ENCODE measurements at regions not wholly inside any gene's neighbourhood (a gene's known extent, or its start where the extent isn't known, plus 50 kb on each side); places are given as distances from the start of the nearest gene placed in this dataset.

DNA sequence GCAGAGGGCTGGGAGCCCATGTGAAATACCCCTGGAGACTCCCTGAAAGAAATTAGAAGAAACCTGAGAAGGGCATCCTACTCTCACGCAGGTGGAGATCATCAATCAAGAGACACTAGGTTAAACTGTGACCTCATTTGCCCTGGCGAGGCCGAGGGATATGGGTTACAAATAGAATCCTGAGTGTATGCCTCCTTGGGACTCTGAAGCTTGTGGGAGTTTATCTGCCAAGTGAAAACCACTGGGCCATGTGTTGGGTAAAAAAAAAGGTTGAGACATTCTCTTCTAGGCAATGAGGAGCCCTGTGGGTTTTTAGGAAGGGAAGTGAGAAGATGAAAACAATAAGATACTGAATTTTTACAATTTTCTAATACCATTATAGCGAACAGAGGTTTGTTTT, 160.7 kb upstream of the ARID2 start:
- Mint-ChIP-seq H3K36me3 (ENCODE audit: low read depth) (no peaks in the 10 kb centered on the region), H3K27me3 (peaks cover 4% of the 10 kb centered on the region), H3K4me3 (no peak overlapping the region), H3K27ac (no peak overlapping the region), H3K9me3 (no peaks in the 10 kb centered on the region), H3K4me1 (ENCODE audit: low read depth) (no peaks in the 10 kb centered on the region)

DNA sequence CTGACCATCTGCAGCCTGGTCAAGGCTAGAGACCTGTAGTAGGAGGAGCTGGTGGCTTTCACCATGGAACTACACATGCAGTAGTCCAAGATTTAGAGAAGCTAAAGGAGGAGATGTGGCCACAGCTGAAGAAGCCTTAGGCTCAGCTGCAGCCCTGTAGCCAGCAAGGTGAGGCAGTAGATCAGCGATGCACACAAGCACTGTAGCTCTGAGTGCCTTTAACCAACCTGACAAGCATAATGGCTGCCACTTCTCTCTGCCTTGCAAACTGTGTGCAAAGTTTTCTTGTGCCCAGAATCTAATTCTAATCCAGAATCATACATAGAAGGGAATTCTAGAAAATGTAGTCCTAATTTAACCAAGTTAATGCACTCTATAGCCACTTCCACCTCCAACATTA, 159.0 kb upstream of the ARID2 start:
- H3K4me1 Mint-ChIP-seq (ENCODE audit: low read depth), result no peaks in the 10 kb centered on the region
- H3K36me3 Mint-ChIP-seq (ENCODE audit: low read depth), result no peaks in the 10 kb centered on the region
- H3K4me3 Mint-ChIP-seq, result no peak overlapping the region
- H3K9me3 Mint-ChIP-seq, result no peaks in the 10 kb centered on the region
- H3K27me3 Mint-ChIP-seq, result peaks cover 4% of the 10 kb centered on the region
- no peak overlapping the region for H3K27ac Mint-ChIP-seq

DNA sequence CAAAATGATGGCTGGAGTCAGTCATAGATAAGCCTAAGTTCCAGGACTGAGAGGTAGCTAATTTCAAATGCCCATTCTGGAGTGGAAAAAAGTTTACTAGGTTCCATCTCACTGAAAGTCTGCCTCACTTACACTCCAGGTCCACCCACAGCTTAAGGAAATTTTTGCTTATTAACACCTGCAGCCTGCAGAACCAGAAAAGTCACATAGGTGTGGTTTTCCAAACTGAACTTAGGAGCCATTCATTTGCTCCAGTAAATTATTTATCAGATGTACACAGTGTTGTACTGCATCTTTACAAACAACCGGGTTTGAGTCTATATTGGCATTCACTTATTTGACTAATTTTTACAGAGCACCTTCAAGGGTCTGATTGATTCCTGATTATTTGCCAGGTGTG, 157.4 kb upstream of the ARID2 start:
- Mint-ChIP-seq H3K9me3 (no peaks in the 10 kb centered on the region), H3K36me3 (ENCODE audit: low read depth) (no peaks in the 10 kb centered on the region), H3K27ac (no peak overlapping the region), H3K4me3 (no peak overlapping the region), H3K27me3 (no peaks in the 10 kb centered on the region), H3K4me1 (ENCODE audit: low read depth) (peaks cover 11% of the 10 kb centered on the region)

DNA sequence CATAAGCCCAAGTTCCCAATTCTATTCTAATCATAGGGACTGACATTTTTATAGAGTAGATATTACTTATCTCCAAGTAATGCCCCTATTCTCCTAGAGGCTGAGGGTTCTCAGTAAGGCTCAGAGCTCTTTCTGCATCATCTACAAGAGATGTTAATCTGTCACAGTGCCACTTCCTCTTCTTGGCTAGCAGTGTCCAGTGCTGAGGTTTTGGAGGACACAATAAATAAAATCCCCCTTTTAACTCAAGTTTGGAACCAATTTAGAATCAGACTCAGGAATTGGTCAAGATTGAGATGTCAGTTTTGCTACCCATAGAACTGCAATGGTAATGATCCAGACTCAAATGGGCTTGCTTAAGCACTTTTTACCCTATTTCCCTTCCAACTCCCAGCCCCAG, 154.1 kb upstream of the ARID2 start:
- Mint-ChIP-seq H3K4me3 (no peak overlapping the region), H3K9me3 (no peaks in the 10 kb centered on the region), H3K27ac (no peak overlapping the region), H3K27me3 (no peaks in the 10 kb centered on the region), H3K36me3 (ENCODE audit: low read depth) (no peaks in the 10 kb centered on the region), H3K4me1 (ENCODE audit: low read depth) (peaks cover 11% of the 10 kb centered on the region)

DNA sequence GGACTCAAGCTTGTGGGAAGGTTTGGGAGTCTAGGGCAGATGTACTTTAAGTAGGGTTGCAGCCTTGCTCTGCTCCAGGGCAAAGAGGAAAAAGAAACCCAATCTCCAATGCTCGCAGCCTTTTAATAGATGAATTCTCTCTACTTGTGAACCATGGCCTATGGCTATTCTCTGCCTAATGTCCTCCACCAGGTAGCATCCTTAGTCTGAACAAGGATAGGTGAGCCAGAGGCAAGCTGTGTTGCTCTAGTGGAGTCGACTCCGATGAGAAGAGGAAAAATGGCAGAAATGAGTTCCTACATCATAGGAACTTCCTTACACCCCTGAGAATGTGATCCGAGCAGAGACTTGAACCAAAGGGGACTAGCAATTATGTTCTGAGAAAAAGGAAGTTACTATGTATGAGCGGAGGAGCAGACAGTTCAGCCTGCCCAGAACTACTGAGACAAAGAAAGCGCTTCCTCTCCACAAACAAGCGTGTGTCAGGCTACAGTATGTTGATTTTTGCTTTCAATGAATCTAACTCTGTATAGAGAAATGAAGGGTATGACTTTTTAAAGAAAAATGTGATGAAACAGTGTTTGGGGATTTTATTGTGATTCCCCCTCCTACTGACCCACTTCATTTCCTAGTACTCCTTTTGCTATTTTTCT, 153.6 kb upstream of the ARID2 start:
- Mint-ChIP-seq H3K9me3 (peaks cover under 1% of the 10 kb centered on the region), H3K4me3 (no peak overlapping the region), H3K36me3 (ENCODE audit: low read depth) (no peaks in the 10 kb centered on the region), H3K27me3 (no peaks in the 10 kb centered on the region), H3K27ac (peak overlapping the region; percentile 8), H3K4me1 (ENCODE audit: low read depth) (peaks cover 11% of the 10 kb centered on the region)

DNA sequence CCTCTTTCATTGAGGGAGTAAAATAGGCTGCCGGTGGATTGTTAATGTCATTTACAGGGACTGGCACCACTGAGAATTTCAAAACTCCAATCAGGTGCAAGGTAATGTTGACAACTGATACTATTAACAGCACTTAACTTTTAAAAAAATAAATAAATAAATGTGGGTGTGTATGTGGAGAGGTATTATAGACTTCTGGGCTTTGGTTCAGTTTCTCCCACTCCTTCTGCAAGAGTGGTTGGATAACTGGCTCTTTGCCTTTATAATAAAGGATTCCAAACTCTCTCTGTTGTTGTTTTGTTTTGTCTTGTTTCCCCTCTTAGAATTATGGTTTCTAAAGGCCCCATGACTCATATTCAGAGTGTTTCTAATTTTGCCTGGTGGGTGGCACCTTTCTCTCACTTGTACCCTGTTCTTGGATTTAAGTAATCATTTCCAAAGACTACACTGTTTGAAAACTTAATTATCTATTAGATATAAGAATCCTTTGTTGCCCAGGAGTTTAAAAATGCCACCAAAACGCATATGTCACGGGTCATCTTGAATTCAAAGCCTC, 151.6 kb upstream of the ARID2 start:
- Mint-ChIP-seq H3K36me3 (ENCODE audit: low read depth) (no peaks in the 10 kb centered on the region), H3K27me3 (no peaks in the 10 kb centered on the region)

DNA sequence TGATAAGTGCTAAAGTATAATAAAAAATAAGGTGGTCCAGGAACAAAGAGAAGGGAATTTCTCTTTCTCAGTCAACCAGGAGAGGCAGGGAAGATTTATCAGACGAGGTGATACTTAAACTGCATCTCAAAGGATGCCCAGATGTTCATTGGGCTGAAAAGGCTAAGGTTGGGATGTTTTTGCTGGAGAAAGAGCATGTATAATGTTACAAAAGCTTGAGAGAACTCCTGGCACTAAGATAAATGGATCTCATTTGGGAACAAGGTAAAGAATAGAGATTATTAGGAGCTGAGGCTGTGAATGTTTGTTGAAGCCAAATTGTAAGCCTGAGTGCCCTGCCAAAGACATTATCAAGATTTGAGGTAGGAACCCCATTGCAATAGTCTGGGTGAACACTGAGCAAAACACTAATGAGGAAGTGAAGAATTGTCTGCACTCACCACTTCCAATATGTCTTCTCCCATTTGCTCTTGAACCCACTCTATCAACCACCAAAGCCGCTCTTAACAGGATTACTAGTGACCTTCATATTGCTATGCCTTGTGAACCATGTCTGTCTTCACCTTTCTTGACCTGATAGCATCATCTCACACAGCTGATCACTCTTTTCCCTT, 149.0 kb upstream of the ARID2 start:
- Mint-ChIP-seq H3K36me3 (ENCODE audit: low read depth) (no peaks in the 10 kb centered on the region), H3K27ac (no peak overlapping the region), H3K9me3 (peaks cover 5% of the 10 kb centered on the region), H3K4me3 (no peak overlapping the region), H3K4me1 (ENCODE audit: low read depth) (peaks cover 11% of the 10 kb centered on the region), H3K27me3 (no peaks in the 10 kb centered on the region)

More for the DNA sequence above, 151.6 kb upstream of the ARID2 start:
- Mint-ChIP-seq H3K27ac (no peak overlapping the region), H3K4me1 (ENCODE audit: low read depth) (peaks cover 11% of the 10 kb centered on the region), H3K4me3 (no peak overlapping the region), H3K9me3 (peaks cover 5% of the 10 kb centered on the region)

DNA sequence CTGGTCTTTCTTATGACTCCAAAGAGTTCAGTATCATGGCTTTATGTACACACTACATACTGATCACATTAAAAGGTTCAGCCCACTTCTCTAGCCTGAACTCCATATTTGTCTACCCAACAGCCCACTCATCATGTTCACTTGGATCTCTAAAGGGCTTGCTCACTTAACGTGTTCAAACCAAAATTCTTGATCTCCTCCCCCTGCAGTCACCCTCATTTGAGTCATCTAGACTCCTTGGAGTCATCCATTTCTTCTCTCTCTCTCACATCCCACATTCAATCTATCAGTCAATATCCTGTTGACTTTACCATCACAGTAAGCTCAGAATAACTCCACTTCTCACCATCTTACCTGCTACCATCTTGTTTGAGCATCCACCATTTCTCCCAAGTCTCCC, 148.4 kb upstream of the ARID2 start:
- Mint-ChIP-seq H3K27ac (no peak overlapping the region), H3K9me3 (peaks cover 5% of the 10 kb centered on the region), H3K4me1 (ENCODE audit: low read depth) (peaks cover 7% of the 10 kb centered on the region), H3K36me3 (ENCODE audit: low read depth) (no peaks in the 10 kb centered on the region), H3K27me3 (no peaks in the 10 kb centered on the region), H3K4me3 (no peak overlapping the region)

DNA sequence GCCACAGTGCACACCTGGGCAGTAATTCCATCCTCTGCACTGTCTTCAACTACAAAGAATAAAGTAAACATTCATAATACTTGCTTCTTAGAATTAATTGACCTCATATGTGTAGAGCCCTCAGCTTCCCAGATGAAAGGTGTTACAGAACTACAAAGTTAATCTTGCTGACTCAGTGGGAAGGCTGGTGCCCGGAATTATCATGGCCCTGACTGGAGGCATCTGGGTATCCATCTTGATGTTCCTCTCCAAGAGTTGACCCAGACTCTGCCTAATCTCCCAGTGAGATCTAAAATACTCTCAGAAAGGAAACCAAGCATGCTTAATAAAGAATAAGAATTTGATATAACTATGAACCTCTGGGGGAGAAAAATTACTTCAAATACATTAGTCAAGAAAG, 147.0 kb upstream of the ARID2 start:
- peaks cover 5% of the 10 kb centered on the region for H3K9me3 Mint-ChIP-seq
- H3K27ac Mint-ChIP-seq, result no peak overlapping the region
- no peaks in the 10 kb centered on the region for H3K36me3 Mint-ChIP-seq (ENCODE audit: low read depth)
- no peak overlapping the region for H3K4me3 Mint-ChIP-seq
- H3K27me3 Mint-ChIP-seq, result no peaks in the 10 kb centered on the region
- no peaks in the 10 kb centered on the region for H3K4me1 Mint-ChIP-seq (ENCODE audit: low read depth)

DNA sequence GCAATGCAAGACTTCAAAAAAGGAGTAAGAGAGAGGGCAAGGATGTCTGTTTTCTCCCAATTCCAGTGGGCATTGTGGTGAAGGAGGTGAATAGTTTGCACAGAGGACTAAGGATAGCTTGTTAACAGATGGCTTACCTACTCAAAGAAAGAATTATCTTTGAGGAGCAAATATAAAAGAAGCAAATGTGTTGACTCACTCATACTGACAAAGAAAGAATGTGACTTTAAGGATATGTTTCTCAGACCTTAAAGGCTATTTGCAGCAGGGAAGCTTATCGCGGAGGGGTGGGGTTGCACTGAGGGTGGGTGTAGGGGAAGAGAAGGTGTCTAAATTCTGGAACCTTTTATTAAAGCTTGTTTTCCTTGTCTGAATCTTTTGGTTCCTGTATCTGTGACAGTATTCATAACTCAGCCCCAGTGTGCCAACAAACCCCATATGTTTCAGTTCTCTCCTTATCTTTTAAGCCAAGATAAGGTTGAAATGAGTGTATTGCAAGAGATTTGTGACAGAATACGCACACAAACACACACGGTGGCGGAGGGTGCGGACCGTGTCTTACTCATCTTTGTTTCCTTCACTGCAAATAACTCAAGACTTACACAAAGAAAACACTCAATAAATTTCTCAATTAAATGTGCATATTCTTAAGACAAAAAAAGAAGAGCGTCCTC, 146.4 kb upstream of the ARID2 start:
- H3K27ac Mint-ChIP-seq, result no peak overlapping the region
- no peaks in the 10 kb centered on the region for H3K4me1 Mint-ChIP-seq (ENCODE audit: low read depth)
- H3K4me3 Mint-ChIP-seq, result no peak overlapping the region
- peaks cover 5% of the 10 kb centered on the region for H3K9me3 Mint-ChIP-seq
- H3K27me3 Mint-ChIP-seq, result no peaks in the 10 kb centered on the region
- H3K36me3 Mint-ChIP-seq (ENCODE audit: low read depth), result no peaks in the 10 kb centered on the region

DNA sequence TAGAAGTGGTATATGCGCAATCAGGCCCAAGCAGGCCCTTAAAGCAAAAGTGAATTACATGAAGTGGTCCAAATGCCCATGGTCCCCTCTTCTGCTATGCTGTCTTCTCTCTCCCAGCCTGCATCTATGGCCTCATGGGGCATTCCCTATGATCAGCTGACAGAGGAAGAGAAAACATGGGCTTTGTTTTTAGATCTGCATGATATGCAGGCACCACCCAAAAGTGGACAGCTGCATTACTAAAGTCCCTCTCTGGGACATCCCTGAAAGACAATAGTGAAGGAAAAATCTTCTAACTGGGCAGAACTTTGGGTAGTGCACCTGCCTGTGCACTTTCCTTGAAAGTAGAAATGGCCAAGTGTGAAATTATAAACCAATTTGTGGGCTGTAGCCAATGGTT, 145.2 kb upstream of the ARID2 start:
- Mint-ChIP-seq H3K36me3 (ENCODE audit: low read depth) (no peaks in the 10 kb centered on the region), H3K27ac (no peak overlapping the region), H3K27me3 (no peaks in the 10 kb centered on the region), H3K4me3 (no peak overlapping the region), H3K9me3 (peaks cover 5% of the 10 kb centered on the region), H3K4me1 (ENCODE audit: low read depth) (no peaks in the 10 kb centered on the region)

DNA sequence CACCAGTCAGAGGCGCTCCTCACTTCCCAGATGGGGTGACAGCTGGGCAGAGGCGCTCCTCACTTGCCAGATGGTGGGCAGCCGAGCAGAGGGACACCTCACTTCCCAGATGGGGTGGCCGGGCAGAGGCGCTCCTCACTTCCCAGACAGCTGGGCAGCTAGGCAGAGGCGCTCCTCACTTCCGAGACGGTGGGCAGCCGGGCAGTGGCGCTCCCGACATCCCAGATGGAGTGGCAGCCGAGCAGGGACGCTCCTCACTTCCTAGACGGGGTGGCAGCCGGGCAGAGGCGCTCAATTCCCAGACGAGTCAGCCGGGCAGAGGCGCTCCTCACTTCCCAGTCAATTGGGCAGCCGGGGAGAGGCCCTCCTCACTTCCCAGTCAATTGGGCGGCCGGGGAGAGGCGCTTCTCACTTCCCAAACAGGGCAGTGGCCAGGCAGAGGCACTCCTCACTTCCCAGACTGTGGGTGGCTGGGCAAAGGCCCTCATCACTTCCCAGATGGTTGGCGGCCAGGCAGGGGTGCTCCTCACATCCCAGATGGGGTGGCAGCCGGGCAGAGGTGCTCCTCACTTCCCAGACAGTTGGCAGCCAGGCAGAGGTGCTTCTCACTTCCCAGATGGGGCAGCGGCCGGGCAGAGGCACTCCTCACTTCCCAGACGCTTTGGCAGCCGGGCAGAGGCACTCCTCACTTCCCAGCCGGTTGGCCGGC, 143.8 kb upstream of the ARID2 start:
- no peaks in the 10 kb centered on the region for H3K4me1 Mint-ChIP-seq (ENCODE audit: low read depth)
- H3K27me3 Mint-ChIP-seq, result no peaks in the 10 kb centered on the region
- peaks cover 5% of the 10 kb centered on the region for H3K9me3 Mint-ChIP-seq
- H3K27ac Mint-ChIP-seq, result no peak overlapping the region
- H3K36me3 Mint-ChIP-seq (ENCODE audit: low read depth), result no peaks in the 10 kb centered on the region
- no peak overlapping the region for H3K4me3 Mint-ChIP-seq

DNA sequence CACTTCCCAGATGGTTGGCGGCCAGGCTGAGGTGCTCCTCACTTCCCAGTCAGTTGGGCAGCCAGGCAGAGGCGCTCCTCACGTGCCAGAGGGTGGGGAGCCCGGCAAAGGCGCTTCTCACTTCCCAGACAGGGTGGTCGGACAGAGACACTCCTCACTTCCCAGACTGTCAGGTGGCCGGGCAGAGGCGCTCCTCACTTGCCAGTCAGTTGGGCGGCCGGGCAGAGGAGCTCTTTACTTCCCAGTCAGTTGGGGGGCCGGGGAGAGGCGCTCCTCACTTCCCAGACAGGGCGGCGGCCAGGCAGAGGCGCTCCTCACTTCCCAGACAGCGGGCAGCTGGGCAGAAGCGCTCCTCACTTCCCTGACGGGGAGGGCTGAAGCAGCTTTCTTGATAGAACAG, 143.0 kb upstream of the ARID2 start:
- H3K4me3 Mint-ChIP-seq, result no peak overlapping the region
- no peak overlapping the region for H3K27ac Mint-ChIP-seq
- no peaks in the 10 kb centered on the region for H3K4me1 Mint-ChIP-seq (ENCODE audit: low read depth)
- H3K9me3 Mint-ChIP-seq, result no peaks in the 10 kb centered on the region
- H3K36me3 Mint-ChIP-seq (ENCODE audit: low read depth), result no peaks in the 10 kb centered on the region
- H3K27me3 Mint-ChIP-seq, result no peaks in the 10 kb centered on the region

DNA sequence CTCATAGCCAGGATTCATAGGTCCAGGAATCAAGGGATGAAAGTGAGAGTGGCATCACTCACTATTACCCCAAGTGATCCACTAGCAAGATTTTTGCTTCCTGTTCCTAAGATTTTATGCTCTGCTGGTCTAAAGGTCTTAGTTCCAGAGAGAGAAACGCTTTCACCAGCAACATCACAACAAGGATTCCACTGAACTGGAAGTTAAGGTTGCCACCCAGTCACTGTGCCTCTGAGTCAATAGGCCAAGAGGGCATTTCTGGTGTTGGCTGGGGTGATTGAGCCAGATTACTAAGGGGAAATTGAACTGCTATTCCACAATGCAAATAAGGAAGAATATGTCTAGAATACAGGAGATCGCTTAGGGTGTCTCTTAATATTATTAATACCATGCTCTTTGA, 142.5 kb upstream of the ARID2 start:
- no peaks in the 10 kb centered on the region for H3K9me3 Mint-ChIP-seq
- no peak overlapping the region for H3K27ac Mint-ChIP-seq
- no peaks in the 10 kb centered on the region for H3K27me3 Mint-ChIP-seq
- H3K36me3 Mint-ChIP-seq (ENCODE audit: low read depth), result no peaks in the 10 kb centered on the region
- no peak overlapping the region for H3K4me3 Mint-ChIP-seq
- H3K4me1 Mint-ChIP-seq (ENCODE audit: low read depth), result no peaks in the 10 kb centered on the region

Measured in stimulated activated naive CD8-positive, alpha-beta T cell treated with anti-CD3 and anti-CD28 coated beads, Interleukin-15, Interleukin-2, amounts not matched to agents 100 ng/mL and 50 ng/mL, for 24 hours (primary cell).